Loucy (cell line): ENCODE measurements at regions not wholly inside any gene's neighbourhood (a gene's known extent, or its start where the extent isn't known, plus 50 kb on each side); places are given as distances from the start of the nearest gene placed in this dataset.

Experiments used
- EZH2phosphoT487 ChIP-seq: fragments of 200-600 bp; IDR thresholded peaks from 2 replicates; pipeline ENCODE4 v1.6.1; 2018; ENCODE audit warnings: antibody characterized with exemption, mild to moderate bottlenecking, moderate library complexity, borderline replicate concordance
- TF ChIP-seq, protein P1 (sequence below): fragments of 200-600 bp; sonication (generic); conservative IDR thresholded peaks from 2 replicates; pipeline ENCODE4 v1.5.1; 2014; ENCODE audit warnings: mild to moderate bottlenecking, antibody characterized with exemption, low read length

DNA sequence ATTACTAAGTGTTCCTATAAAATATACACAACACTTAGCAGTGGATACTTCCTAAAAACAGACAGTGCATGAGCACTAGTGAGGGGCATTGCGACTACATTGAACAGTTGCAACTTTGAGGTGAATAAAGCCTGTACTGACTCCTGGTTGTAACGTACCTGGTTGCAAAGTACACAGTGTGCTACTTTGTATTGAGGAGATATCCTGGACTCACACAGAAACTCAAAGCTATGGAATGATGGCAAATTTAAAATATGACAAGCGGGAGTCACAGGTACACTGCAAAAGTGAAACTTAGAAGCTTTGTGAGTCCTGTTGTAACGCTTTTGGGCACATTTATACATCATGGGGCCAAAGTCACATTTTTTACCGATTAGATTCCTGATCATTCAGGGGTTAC lies 55.6 kb upstream of the HLA-A start:
- no peak for TF ChIP-seq EZH2phosphoT487
- TF ChIP-seq, protein P1, sequence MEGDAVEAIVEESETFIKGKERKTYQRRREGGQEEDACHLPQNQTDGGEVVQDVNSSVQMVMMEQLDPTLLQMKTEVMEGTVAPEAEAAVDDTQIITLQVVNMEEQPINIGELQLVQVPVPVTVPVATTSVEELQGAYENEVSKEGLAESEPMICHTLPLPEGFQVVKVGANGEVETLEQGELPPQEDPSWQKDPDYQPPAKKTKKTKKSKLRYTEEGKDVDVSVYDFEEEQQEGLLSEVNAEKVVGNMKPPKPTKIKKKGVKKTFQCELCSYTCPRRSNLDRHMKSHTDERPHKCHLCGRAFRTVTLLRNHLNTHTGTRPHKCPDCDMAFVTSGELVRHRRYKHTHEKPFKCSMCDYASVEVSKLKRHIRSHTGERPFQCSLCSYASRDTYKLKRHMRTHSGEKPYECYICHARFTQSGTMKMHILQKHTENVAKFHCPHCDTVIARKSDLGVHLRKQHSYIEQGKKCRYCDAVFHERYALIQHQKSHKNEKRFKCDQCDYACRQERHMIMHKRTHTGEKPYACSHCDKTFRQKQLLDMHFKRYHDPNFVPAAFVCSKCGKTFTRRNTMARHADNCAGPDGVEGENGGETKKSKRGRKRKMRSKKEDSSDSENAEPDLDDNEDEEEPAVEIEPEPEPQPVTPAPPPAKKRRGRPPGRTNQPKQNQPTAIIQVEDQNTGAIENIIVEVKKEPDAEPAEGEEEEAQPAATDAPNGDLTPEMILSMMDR: no peak
